ENCODE measurements at regions not wholly inside any gene's neighbourhood (a gene's known extent, or its start where the extent isn't known, plus 50 kb on each side); places are given as distances from the start of the nearest gene placed in this dataset.

- TF ChIP-seq, protein P1, sequence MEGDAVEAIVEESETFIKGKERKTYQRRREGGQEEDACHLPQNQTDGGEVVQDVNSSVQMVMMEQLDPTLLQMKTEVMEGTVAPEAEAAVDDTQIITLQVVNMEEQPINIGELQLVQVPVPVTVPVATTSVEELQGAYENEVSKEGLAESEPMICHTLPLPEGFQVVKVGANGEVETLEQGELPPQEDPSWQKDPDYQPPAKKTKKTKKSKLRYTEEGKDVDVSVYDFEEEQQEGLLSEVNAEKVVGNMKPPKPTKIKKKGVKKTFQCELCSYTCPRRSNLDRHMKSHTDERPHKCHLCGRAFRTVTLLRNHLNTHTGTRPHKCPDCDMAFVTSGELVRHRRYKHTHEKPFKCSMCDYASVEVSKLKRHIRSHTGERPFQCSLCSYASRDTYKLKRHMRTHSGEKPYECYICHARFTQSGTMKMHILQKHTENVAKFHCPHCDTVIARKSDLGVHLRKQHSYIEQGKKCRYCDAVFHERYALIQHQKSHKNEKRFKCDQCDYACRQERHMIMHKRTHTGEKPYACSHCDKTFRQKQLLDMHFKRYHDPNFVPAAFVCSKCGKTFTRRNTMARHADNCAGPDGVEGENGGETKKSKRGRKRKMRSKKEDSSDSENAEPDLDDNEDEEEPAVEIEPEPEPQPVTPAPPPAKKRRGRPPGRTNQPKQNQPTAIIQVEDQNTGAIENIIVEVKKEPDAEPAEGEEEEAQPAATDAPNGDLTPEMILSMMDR (IDR thresholded peaks at IDR 0.05) = no peak
- no peak for TF ChIP-seq POLR2A (IDR thresholded peaks at IDR 0.05)
Observed at GRCh38 chr6:3608159-3608558, 143.4 kb downstream of the PXDC1 start.
